Esophagus squamous epithelium (tissue), 4 donors: ENCODE measurements at regions not wholly inside any gene's neighbourhood (a gene's known extent, or its start where the extent isn't known, plus 50 kb on each side); places are given as distances from the start of the nearest gene placed in this dataset.

Source experiments
- POLR2A ChIP-seq, 4 donors: fragments of 450-650 bp; IDR thresholded peaks; one replicate each; pipeline ENCODE4 v1.6.1; 2017; ENCODE audit warnings: antibody characterized with exemption in 4 of 4, mild to moderate bottlenecking in 4 of 4, moderate library complexity in 3 of 4
- TF ChIP-seq, protein P1 (sequence below), 6 experiments: fragments of 450-650 bp in 4 of 6; fragments of 200-600 bp in 2 of 6; sonication (generic) in 2 of 6; IDR thresholded peaks; one replicate each; pipeline ENCODE4 v1.5.1; 2016 to 2019; ENCODE audit warnings: antibody characterized with exemption in 6 of 6, mild to moderate bottlenecking in 4 of 6, moderate library complexity in 4 of 6

DNA sequence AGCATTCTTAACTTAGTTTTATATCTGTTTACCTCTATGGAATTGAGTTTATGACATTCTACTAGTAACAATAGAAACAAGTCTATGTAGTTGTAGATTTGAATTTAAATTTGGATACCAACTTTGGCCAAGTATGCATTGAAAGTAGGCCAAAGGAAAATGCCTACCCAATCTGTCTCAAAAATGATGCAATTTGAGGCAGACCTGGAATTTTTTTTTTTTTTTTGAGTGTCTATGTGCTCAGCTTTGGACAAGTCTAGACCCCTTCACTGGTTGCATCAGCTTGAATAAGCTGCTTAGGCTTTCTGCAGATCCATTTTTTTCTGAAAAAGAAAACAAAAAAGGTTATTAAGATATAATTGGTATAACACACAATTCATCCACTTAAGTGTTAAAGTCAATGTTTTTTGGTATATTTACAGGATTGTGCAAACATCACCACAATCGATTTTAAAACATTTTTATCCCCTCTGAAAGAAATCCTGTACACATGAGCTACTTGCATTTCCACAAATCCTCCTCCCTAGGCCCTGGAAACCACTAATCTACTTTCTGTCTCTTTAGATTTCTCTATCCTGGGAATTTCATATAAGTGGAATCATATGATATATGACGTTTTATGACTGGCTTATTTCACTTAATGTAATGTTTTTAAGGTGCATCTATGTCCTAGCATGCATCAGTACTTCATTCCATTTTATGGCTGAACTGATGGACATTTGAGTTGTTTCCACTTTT, 185.1 kb upstream of the CCDC68 start:
- TF ChIP-seq, protein P1, sequence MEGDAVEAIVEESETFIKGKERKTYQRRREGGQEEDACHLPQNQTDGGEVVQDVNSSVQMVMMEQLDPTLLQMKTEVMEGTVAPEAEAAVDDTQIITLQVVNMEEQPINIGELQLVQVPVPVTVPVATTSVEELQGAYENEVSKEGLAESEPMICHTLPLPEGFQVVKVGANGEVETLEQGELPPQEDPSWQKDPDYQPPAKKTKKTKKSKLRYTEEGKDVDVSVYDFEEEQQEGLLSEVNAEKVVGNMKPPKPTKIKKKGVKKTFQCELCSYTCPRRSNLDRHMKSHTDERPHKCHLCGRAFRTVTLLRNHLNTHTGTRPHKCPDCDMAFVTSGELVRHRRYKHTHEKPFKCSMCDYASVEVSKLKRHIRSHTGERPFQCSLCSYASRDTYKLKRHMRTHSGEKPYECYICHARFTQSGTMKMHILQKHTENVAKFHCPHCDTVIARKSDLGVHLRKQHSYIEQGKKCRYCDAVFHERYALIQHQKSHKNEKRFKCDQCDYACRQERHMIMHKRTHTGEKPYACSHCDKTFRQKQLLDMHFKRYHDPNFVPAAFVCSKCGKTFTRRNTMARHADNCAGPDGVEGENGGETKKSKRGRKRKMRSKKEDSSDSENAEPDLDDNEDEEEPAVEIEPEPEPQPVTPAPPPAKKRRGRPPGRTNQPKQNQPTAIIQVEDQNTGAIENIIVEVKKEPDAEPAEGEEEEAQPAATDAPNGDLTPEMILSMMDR (IDR thresholded peaks at IDR 0.05) = no peak
- no peak for TF ChIP-seq POLR2A (IDR thresholded peaks at IDR 0.05)
